Testis (tissue), 2 donors: ENCODE measurements at regions not wholly inside any gene's neighbourhood (a gene's known extent, or its start where the extent isn't known, plus 50 kb on each side); places are given as distances from the start of the nearest gene placed in this dataset.

Experiments used
- CTCF ChIP-seq, 3 experiments: fragments of 450-650 bp in 2 of 3; fragments of 200-600 bp in 1 of 3; sonication (generic) in 1 of 3; IDR thresholded peaks; one replicate each; pipeline ENCODE4 v1.5.1; 2016 to 2019; ENCODE audit warnings: antibody characterized with exemption in 3 of 3, mild to moderate bottlenecking in 2 of 3, moderate library complexity in 1 of 3
- POLR2A ChIP-seq: fragments of 450-650 bp; IDR thresholded peaks from one replicate; pipeline ENCODE4 v1.6.1; 2017; ENCODE audit warnings: antibody characterized with exemption, mild to moderate bottlenecking, moderate library complexity

- TF ChIP-seq POLR2A (no peak), CTCF (IDR thresholded peaks at IDR 0.05) (no peak)
These were observed 112.6 kb upstream of the TMPRSS2 start for GRCh38 chr21:41620541-41620940.
